Fibroblast of skin of abdomen (primary cell): ENCODE measurements at regions not wholly inside any gene's neighbourhood (a gene's known extent, or its start where the extent isn't known, plus 50 kb on each side); places are given as distances from the start of the nearest gene placed in this dataset.

ENCODE experiments used
- DNase-seq: peaks from one replicate; pipeline ENCODE4 v3.0.0-alpha.2; 2013

DNA sequence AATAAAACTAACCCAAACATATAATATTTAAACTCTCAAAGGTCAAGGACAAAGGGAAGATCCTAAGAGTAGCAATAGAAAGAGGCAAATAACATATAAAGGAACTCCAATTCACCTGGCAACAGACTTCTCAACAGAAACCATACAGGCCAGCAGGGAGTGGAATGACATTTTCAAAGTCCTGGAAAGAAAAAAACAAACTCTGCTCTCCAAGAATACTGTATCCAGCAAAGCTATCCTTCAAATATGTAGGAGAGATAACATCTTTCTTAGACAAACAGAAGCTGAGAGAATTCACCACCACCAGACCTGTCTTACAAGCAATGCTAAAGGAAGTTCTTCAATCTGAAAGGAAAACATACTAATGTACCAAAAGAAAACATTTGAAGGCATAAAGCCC lies 51.5 kb upstream of the TMEM158 start:
- no peak for DNase-seq

DNA sequence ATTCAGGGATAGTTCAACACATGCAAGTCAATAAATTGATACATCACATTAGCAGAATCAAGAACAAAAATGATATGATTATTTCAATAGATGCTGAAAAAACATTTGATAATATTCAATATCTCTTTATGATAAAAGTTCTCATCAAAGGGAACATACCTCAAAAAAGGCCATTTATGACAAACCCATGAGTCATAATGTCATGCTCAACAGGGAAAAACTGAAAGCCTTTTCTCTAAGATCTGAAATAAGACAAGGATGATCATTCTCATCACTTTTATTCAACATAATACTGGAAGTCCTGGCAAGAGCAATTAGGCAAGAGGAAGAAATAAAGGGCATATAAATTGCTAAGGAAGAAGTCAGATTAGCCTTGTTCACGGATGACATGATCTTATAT lies 54.1 kb upstream of the TMEM158 start:
- no peak for DNase-seq

DNA sequence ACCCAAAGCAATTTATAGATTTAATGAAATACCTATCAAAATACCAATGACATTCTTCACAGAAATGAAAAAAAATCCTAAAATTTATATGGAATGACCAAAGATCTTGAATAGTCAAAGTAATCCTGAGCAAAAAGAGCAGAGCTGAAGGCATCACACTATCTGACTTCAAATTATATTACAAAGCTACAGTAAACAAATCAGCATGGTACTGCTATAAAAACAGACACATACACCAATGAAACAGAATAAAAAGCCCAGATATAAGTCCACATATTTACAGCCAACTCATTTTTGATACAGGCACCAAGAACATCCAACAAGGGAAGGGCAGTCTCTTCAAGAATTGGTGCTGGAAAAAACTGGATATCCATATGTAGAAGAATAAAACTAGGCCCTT lies 54.9 kb upstream of the TMEM158 start:
- no peak for DNase-seq

DNA sequence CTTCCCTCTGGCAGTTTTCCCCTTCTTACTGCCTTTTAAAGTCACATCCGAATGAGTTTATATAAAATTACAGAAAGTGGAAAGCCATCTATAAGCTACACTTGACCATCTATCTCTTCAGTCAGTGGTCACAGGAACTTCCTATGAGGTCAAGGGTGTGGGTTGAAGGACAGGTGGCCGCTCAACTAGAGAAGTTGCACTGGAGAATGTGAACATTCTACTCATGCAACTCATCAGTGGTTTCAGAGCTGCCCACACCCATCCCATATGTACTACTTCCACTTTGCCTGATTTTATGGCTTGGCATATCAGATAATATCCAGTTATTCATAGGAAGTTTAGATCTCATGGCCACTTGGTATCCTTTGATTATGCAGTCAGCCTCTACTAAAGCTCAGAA lies 57.4 kb upstream of the TMEM158 start:
- no peak for DNase-seq

DNA sequence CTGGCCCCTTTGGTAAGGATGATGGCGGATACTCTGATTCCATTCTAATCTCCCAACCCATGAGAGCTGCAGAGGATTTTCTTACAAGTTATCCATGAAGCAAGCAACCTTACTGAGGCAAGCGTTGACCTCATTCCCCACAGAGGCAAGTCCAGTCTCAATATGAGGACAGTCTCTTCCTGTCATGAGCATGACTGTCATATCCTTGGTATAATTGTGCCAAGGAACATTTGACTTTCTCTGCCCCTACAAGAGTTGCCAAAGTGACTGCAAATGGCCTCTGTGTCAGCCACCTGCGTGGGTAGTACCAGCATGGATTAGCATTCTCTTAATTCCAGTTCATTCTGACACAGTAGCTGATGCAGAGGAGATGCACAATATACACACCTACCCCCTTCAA lies 71.2 kb upstream of the TMEM158 start:
- no peak for DNase-seq

DNA sequence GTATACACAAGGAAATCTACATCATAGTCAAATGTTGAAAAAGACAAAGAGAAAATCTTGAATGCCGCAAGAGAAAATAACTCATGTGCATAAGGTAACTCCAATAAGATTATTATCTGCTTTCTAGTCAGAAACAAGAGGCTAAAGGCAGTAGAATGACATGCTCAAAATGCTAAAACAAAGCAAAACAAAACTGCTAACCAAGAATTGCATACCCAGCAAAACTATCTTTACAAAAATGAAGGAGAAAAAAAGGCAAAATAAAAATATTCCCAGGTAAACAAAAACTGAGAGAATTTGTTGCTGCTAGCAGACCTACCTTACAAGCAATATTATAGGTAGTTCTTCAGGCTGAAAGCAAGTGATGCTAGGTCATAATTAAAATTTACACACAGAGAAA lies 76.4 kb upstream of the TMEM158 start:
- no peak for DNase-seq

DNA sequence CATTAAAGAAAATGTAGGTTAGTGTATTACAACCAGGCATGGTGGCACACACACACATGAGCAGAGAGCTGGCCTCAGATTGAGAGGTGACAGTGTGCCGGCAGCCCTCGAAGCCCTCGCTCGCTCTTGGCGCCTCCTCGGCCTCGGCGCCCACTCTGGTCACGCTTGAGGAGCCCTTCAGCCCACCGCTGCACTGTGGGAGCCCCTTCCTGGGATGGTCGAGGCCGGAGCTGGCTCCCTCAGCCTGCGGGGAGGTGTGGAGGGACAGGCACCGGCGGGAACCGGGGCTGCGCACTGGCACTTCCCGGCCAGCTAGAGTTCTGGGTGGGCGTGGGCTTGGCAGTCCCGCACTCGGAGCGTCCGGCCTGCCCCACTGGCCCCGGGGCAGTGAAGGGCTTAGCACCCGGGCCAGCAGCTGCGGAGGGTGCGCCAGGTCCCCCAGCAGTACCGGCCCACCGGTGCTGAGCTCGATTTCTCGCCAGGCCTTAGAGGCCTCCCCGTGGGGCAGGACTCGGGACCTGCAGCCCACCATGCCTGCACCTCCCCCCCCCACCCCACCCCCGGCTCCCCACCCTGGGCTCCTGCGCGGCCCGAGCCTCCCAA lies 80.4 kb upstream of the TMEM158 start:
- no peak for DNase-seq

DNA sequence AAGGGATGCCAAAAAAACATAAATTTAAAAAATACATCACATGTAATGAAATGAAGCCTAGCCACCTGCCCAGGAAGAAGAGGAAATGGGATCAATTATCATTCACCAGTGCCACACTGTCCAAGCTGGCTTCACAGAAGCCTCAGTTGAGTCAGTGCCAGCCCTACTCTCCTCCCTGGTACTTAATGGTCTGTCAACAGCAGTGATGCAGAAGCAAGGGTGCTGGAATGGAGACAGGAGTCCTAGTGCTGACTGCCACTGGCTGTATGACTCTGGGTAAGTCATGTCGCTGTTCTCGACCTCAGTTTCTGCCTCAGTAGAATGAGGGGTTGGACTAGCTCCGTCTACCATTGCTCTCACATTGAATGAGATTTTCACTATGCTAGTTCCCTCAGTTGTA lies 78.5 kb upstream of the LARS2 start:
- DNase-seq = no peak

DNA sequence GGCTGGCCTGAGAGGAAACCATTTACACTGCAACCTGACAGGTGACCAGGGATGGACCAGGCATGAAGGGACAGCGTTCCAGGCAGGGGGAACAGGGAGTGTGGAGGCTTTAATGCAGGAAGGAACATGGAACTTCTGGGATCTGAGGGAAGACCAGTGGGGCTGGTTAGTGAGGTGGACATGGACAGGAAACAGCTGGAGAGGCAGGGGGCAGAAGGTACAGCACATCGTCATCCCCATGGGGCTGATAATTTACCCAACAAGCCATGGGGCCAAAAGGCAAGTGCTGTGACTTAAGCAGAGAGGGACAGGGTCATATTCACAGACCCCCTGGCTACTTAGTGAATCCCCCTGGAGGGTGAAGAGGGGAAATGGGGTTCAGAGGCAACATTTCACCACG lies 77.0 kb upstream of the LARS2 start:
- no peak for DNase-seq

DNA sequence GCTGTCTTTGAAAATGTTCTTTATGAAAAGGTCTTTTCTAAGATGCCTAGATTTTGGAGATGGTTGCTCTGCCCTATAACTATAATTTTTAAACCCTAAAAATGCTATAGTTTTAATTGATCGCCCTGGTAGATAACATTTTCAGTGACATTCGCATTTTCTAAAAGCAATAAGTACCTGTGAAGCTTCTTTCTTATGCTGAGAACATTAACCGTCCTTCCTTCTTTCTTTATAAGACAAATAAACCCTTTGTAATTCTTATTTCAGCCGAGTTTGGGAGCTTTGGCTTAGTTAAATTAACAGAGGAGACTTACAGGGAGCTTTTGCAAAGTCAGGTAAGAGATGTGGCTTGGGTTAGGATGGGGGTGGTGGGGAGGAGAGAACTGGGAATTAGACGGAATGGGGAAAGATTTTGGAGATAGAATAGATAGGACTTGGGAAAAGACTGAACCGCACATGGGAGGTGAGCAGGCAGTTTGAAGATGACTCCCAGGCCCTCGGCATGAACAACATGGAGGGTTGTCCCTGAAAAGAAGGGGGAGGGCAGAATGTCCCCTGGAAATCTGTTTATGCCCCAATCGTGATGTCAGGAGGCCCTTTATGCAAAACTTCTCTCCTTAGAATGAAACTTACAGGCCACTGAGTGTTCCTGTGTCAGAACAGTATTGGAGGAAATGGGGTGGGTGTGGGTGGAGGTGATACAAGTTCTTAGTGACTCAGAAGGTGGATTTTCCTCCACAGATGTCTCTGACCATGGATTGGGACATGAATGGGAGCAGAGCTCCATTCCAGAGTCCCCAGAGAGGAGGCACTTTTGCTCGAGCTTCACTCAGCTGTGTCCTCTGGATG lies 76.2 kb upstream of the LARS2 start:
- DNase-seq = no peak

DNA sequence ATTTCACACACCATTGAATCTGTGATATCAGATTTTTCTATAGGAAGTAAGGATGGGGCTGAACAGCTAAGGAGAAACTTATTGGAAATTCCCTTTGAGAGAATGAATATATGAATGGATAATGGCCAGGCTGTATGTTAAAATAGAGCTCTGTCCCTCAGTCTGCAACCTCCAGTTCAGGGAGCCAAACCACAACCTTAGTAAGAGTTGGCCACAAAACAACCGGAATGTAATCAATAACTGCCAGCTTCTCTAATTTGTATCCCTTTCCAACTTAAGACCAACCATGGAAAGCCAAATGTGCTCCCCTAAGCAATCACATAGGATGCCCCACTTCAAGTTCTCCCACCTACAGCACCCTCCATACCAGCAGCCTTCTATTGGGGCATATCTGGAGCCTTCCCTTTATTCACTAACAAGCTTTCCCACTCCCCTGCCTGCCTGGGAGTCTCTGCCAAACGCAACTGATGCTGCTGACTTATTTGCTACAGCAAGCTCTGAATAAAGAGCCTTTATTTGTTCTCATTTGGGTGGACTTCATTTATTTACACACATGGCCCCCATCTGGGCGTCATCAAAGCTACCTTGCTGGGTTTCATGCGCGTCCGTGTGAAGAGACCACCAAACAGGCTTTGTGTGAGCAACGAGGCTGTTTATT lies 75.4 kb upstream of the LARS2 start:
- DNase-seq = peak; percentile 11

DNA sequence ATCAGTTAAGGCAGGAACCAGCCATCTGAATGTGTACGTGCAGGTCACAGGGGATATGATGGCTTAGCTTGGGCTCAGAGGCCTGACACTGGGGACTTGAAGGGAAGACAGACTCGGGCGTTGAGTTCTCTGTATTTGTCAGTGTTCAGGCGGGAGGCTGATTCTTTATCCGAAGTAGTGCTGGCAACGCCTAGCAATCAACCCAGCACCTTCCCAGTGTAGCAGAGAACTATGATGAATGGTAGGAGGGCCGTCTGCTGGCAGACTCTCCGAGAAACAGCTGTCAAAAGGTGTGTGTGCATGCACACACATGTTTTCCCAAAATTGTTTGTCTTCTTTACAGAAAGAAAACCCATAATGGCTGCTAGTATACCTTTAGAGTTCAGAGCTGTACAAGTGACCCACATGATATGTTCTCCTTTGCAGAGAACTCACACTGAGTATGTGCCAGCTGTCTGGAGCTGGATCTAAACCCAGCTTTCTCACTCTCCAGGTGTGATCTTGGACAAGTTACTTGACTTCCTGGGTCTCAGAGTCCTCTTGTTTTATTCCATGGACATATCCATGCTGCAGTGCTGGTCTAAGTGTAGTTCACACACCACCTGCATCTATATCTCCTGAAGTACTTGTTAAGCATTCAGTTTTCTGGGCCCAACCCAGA lies 74.5 kb upstream of the LARS2 start:
- DNase-seq = no peak

DNA sequence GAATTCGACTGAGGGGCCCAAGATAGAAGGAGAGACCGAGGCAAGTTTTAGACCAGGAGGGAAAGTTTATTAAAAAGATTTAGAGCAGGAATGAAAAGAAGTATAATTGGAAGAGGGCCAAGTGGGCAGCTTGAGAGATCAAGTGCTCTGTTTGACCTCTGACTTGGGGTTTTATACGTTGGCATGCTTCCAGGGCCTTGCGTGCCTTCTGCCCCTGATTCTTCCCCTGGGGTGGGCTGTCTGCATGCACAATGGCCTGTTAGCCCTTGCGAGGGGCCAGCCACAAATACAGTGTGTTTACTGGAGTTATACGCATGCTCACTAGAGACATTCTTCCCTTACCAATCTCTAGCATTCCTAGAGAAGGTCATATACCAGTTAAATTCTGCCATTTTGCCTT lies 70.7 kb upstream of the LARS2 start:
- no peak for DNase-seq

DNA sequence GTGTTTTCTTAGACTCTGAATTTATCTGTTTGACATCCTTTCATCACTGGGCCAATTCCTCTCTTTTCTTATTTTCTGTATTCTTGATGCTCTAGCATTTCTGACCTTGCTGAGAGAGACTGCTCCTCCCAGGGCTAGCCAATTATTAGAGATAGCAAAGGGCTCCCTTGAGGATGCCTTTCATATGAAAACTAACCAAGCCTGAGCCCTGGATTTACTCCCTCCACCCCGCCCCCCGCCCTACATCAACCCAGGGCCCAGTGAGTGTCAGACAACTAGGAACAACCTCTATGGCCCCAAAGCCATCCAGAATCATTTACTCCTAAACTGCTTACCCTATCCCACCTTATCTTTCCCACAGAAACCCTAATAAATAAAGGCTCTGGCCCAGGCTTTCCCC lies 69.7 kb upstream of the LARS2 start:
- no peak for DNase-seq

DNA sequence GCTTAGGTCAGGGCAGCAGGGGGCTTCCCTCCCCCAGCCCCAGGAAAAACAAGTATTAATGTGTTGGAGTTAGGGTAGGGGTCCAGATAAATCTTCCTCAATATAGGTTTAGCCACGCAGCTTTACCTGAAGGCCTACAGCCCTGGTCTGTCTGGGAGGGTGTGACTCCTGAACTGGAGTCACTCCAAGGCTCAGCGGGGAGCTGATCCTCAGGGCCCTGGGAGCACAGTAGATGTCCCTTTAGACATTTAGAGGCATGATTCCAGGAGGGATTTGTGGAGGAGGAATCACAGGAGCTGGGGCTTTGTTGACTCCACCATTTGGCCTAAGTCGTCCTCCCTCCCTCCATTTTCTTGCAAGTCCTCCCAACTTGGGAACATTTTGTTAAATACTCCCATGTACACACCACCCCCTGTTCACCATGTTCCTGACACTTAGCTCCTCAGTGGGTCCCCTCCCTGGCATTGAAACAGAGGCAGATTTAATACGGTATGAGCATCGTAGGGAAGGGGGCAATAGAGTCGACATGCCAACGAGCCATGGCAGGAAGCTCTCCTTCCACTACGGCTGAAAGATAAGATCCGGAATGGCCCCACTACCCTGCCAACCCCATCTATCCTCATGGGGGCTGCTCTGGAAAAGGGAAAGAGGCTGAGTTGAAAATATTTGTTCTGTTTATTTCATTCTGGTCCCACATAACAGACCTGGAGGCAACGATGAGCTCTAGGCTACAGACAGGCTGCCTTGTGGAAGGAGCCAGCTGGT lies 69.0 kb upstream of the LARS2 start:
- no peak for DNase-seq

DNA sequence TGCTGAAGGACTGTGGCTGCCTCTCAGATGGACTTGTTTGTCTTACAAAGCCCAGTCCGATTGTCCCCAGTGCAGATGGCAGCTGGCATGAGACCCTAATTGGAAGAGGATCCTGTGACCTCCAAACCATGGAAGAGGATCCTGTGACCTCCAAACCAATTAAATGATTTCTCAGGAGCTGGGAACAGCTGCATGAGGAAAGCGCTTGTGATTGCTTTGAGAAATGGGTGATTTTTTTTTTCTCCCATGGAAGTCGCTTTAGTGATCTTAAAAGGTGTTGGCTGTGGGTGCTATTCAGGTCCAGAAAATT lies 68.4 kb upstream of the LARS2 start:
- DNase-seq = no peak

DNA sequence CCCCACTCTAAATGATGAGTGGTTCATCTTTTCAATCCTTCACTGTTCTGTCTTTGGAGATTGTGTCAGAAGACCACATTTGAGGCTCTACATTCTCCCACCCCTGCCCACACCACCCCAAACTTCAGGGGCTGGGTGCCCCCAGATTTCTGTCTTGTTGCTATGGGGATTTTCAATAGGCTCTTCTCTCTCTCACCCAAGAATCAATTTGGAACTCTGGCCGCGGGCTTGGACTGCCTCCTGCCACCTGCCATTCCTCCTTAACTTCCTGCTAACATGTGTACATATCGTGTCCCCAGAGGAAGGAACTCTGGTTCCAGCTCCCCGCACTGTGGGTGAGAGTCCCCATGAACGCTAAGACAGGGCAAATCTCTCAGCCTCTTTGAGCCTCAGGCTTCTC lies 67.4 kb upstream of the LARS2 start:
- DNase-seq = no peak

DNA sequence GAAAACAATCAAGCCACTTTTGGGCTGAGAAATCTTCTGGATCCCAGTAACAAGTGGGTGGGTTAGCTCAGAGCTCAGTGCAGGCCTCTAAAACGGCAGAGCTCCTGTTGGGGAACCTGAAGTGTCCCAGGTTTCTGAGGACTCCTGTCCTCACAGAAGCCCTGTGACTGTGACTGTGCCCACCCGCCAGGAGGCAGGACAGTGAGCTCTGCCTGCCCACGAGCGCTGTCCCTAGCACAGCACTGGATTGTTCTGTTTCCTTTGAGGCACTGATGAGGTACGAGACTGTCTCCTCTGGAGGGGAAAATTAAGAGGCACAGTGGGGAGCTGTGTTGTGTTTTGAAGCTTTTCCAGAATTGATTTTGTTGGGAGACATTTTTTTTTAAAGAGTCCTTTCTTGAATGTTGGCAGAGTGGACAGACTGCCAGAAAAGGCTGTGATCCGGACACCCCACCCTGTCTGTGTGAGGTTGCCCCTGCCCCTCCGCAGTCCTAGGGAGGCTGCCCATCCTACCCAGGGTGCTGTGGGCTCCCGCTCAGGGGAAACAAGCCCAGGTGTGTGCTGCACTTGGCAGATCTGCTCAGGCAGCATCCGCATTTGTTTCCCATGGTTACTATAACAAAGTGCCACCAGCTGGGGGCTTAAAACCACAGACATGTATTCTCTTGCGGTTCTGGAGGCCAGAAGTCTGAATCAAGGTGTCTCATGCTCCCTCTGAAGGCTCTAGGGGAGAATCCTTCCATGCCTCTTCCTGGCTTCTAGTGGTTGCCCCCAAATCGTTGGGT lies 66.6 kb upstream of the LARS2 start:
- DNase-seq = peak; percentile 13

DNA sequence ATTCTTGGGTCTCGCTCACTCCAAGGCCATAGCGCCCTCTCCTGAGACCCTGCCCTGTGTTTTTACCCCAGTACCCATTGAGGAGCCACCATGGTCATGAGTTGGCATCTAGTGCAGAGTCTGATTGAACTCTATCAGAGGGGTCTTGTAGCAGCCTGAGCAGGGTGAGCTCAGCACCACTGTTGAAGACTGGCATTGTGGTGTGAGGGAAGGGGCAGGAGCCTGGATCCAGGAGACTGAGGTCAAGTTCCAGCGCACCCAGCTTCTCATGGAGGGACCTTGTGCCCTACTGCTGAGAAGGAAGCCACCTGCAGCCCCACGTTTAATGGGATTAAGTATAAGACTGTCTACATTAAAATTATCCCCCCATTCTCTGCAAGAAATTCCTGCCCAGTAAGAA lies 65.8 kb upstream of the LARS2 start:
- DNase-seq = no peak

DNA sequence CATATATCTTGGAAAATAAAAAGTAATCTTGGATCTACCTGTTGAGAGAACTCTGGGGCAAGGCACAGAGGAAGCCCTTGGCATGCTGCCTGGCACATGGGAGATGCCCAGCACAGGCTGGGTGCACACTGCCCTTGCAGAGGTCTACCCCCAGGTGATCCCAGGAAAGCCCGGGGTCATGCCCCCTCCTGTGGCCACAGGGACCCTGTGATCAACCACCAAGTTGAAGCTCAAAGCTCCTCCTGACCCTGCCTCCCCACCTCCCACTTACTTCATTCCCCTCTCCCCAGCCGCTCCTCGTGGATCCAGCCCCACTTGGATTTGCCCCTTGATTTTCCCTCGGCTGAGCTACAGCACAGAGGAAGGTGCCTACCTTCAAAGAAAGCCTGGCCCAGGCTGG lies 62.7 kb upstream of the LARS2 start:
- no peak for DNase-seq

DNA sequence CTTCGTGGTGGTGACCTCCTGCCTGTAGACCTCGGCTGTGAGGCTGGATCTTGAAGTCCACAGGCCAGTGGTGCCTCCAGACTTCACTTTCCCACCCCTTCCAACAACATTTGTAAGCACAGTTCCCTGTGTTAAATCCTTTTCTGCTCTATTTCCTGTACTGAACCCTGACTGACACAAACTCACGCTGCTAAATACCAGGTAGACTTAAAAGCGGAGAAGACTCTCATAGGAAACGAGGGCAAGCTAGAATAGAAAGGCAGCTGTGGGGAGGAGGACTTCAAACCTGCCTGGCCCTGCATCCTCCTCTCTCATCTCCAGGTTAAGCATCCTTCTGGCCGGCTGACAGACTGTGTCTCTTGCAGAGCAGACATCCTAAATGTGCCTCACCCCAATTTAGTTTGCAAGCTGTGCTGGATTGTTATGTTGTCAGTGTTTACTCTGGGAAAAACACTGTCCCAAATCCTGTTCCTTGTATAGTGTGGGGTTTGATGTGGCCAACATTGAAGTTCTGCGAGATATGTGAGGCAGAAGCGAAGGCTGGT lies 58.5 kb upstream of the LARS2 start:
- DNase-seq = no peak
